Osteocyte (in vitro differentiated cells): ENCODE measurements at regions not wholly inside any gene's neighbourhood (a gene's known extent, or its start where the extent isn't known, plus 50 kb on each side); places are given as distances from the start of the nearest gene placed in this dataset.

Experiments
- DNase-seq: peaks from one replicate; pipeline ENCODE4 v3.0.0; 2021; ENCODE audit warnings: mixed read lengths; ENCODE audit not compliant: unreplicated experiment; ENCODE audit errors: extremely low spot score
- H3K27ac Mint-ChIP-seq: one replicate; pipeline ENCODE4 v1.8.0; 2021; ENCODE audit warnings: mild to moderate bottlenecking, mixed read lengths; ENCODE audit not compliant: unreplicated experiment
- H3K27me3 Mint-ChIP-seq: one replicate; pipeline ENCODE4 v1.8.0; 2021; ENCODE audit warnings: mixed read lengths; ENCODE audit not compliant: unreplicated experiment
- H3K36me3 Mint-ChIP-seq: one replicate; pipeline ENCODE4 v1.8.0; 2021; ENCODE audit warnings: mixed read lengths; ENCODE audit not compliant: unreplicated experiment
- H3K4me1 Mint-ChIP-seq: one replicate; pipeline ENCODE4 v1.8.0; 2021; ENCODE audit warnings: mixed read lengths; ENCODE audit not compliant: unreplicated experiment
- H3K4me3 Mint-ChIP-seq: one replicate; pipeline ENCODE4 v1.8.0; 2021; ENCODE audit warnings: mild to moderate bottlenecking, moderate library complexity, mixed read lengths; ENCODE audit not compliant: unreplicated experiment
- H3K9me3 Mint-ChIP-seq: one replicate; pipeline ENCODE4 v1.8.0; 2021; ENCODE audit warnings: mixed read lengths; ENCODE audit not compliant: unreplicated experiment
- CTCF ChIP-seq: fragments of 200-600 bp; sonication (generic); IDR thresholded peaks from 2 replicates; pipeline ENCODE4 v1.5.0; 2021; ENCODE audit warnings: antibody characterized with exemption, mild to moderate bottlenecking, moderate library complexity

- Mint-ChIP-seq H3K27me3 (no peaks in the 10 kb centered on the region), H3K4me3 (no peak overlapping the region), H3K36me3 (no peaks in the 10 kb centered on the region), H3K9me3 (peaks cover 25% of the 10 kb centered on the region), H3K4me1 (no peaks in the 10 kb centered on the region), H3K27ac (no peak overlapping the region)
- TF ChIP-seq CTCF = no peak
- DNase-seq = no peak
These were observed 349.5 kb downstream of the NPIPA8 start for GRCh38 chr16:17986991-17987390.

- TF ChIP-seq CTCF = no peak
- Mint-ChIP-seq H3K27me3 (no peaks in the 10 kb centered on the region), H3K36me3 (no peaks in the 10 kb centered on the region), H3K9me3 (peaks cover 20% of the 10 kb centered on the region), H3K4me3 (no peak overlapping the region), H3K27ac (no peak overlapping the region), H3K4me1 (no peaks in the 10 kb centered on the region)
- DNase-seq = no peak
These were observed 351.7 kb downstream of the NPIPA8 start for GRCh38 chr16:17984810-17985209.

GRCh38 chr16:17983847-17984639 lies 352.5 kb downstream of the NPIPA8 start:
- no peaks in the 10 kb centered on the region for H3K36me3 Mint-ChIP-seq
- peaks cover 22% of the 10 kb centered on the region for H3K9me3 Mint-ChIP-seq
- H3K27ac Mint-ChIP-seq = no peak overlapping the region
- H3K4me1 Mint-ChIP-seq = no peaks in the 10 kb centered on the region
- no peaks in the 10 kb centered on the region for H3K27me3 Mint-ChIP-seq
- no peak for DNase-seq
- no peak overlapping the region for H3K4me3 Mint-ChIP-seq
- TF ChIP-seq CTCF = no peak

- Mint-ChIP-seq H3K27ac (no peak overlapping the region), H3K4me3 (no peak overlapping the region), H3K36me3 (no peaks in the 10 kb centered on the region), H3K27me3 (no peaks in the 10 kb centered on the region), H3K9me3 (peaks cover 23% of the 10 kb centered on the region), H3K4me1 (no peaks in the 10 kb centered on the region)
- no peak for DNase-seq
- TF ChIP-seq CTCF = no peak
These were observed 353.4 kb downstream of the NPIPA8 start for GRCh38 chr16:17983114-17983513.

GRCh38 chr16:17977260-17977659 lies 359.3 kb downstream of the NPIPA8 start:
- Mint-ChIP-seq H3K27ac (no peak overlapping the region), H3K27me3 (no peaks in the 10 kb centered on the region), H3K4me3 (no peak overlapping the region), H3K4me1 (no peaks in the 10 kb centered on the region), H3K9me3 (peaks cover 27% of the 10 kb centered on the region), H3K36me3 (no peaks in the 10 kb centered on the region)
- DNase-seq = no peak
- no peak for TF ChIP-seq CTCF
